ENCODE measurements at regions not wholly inside any gene's neighbourhood (a gene's known extent, or its start where the extent isn't known, plus 50 kb on each side); places are given as distances from the start of the nearest gene placed in this dataset.

- Mint-ChIP-seq H3K4me3 (no peak overlapping the region), H3K36me3 (ENCODE audit: insufficient read depth in 2 of 2) (no peaks in the 10 kb centered on the region), H3K27ac (no peak overlapping the region), H3K27me3 (ENCODE audit: low read depth) (no peaks in the 10 kb centered on the region), H3K9me3 (peaks cover 8 to 14% of the 10 kb centered on the region in 2 donors), H3K4me1 (ENCODE audit: low read depth) (no peaks in the 10 kb centered on the region)
- ATAC-seq (replicated peaks in 1 of 2) (no peak), DNase-seq (no peak)
Observed at GRCh38 chr17:12438212-12438611, 227.5 kb upstream of the MYOCD start.

- no peaks in the 10 kb centered on the region for H3K4me1 Mint-ChIP-seq (ENCODE audit: low read depth)
- no peak overlapping the region for H3K27ac Mint-ChIP-seq
- peaks cover 6 to 14% of the 10 kb centered on the region in 2 donors for H3K9me3 Mint-ChIP-seq
- no peak overlapping the region for H3K4me3 Mint-ChIP-seq
- ATAC-seq (replicated peaks in 1 of 2) (no peak), DNase-seq (no peak)
- no peaks in the 10 kb centered on the region for H3K36me3 Mint-ChIP-seq (ENCODE audit: insufficient read depth in 2 of 2)
- no peaks in the 10 kb centered on the region for H3K27me3 Mint-ChIP-seq (ENCODE audit: low read depth)
Observed at GRCh38 chr17:12438813-12439586, 226.7 kb upstream of the MYOCD start.

- DNase-seq, result no peak
- no peak overlapping the region for H3K4me3 Mint-ChIP-seq
- no peak for ATAC-seq (replicated peaks in 1 of 2)
- H3K4me1 Mint-ChIP-seq (ENCODE audit: low read depth), result no peaks in the 10 kb centered on the region
- no peak overlapping the region for H3K27ac Mint-ChIP-seq
- H3K36me3 Mint-ChIP-seq (ENCODE audit: insufficient read depth in 2 of 2), result no peaks in the 10 kb centered on the region
- H3K27me3 Mint-ChIP-seq (ENCODE audit: low read depth), result no peaks in the 10 kb centered on the region
- peaks cover 5 to 8% of the 10 kb centered on the region in 2 donors for H3K9me3 Mint-ChIP-seq
Observed at GRCh38 chr17:12445331-12445730, 220.4 kb upstream of the MYOCD start.

- H3K4me3 Mint-ChIP-seq, result no peak overlapping the region
- H3K36me3 Mint-ChIP-seq (ENCODE audit: insufficient read depth in 2 of 2), result peaks cover 6 to 9% of the 10 kb centered on the region in 2 donors
- ATAC-seq (replicated peaks in 1 of 2) (no peak), DNase-seq (no peak)
- H3K27ac Mint-ChIP-seq, result no peak overlapping the region
- peaks cover 7% of the 10 kb centered on the region in 2 donors for H3K9me3 Mint-ChIP-seq
- no peaks in the 10 kb centered on the region for H3K27me3 Mint-ChIP-seq (ENCODE audit: low read depth)
- H3K4me1 Mint-ChIP-seq (ENCODE audit: low read depth), result no peaks in the 10 kb centered on the region
Observed at GRCh38 chr17:12457493-12457892, 208.2 kb upstream of the MYOCD start.

- peaks cover 6 to 9% of the 10 kb centered on the region in 2 donors for H3K36me3 Mint-ChIP-seq (ENCODE audit: insufficient read depth in 2 of 2)
- H3K4me1 Mint-ChIP-seq (ENCODE audit: low read depth), result no peaks in the 10 kb centered on the region
- no peak overlapping the region for H3K4me3 Mint-ChIP-seq
- DNase-seq (no peak), ATAC-seq (replicated peaks in 1 of 2) (no peak)
- H3K27me3 Mint-ChIP-seq (ENCODE audit: low read depth), result no peaks in the 10 kb centered on the region
- peaks cover 7 to 10% of the 10 kb centered on the region in 2 donors for H3K9me3 Mint-ChIP-seq
- no peak overlapping the region for H3K27ac Mint-ChIP-seq
Observed at GRCh38 chr17:12459736-12460135, 206.0 kb upstream of the MYOCD start.

GRCh38 chr17:12463102-12463501 lies 202.6 kb upstream of the MYOCD start:
- H3K4me1 Mint-ChIP-seq (ENCODE audit: low read depth), result no peaks in the 10 kb centered on the region
- H3K36me3 Mint-ChIP-seq (ENCODE audit: insufficient read depth in 2 of 2), result no peaks in the 10 kb centered on the region
- no peak overlapping the region for H3K27ac Mint-ChIP-seq
- H3K4me3 Mint-ChIP-seq, result no peak overlapping the region
- no peak for DNase-seq
- no peaks in the 10 kb centered on the region for H3K27me3 Mint-ChIP-seq (ENCODE audit: low read depth)
- peaks cover 0 to 2% of the 10 kb centered on the region in 2 donors for H3K9me3 Mint-ChIP-seq
- ATAC-seq (replicated peaks in 1 of 2), result no peak

GRCh38 chr17:12472252-12473173 lies 193.2 kb upstream of the MYOCD start:
- H3K27me3 Mint-ChIP-seq (ENCODE audit: low read depth), result no peaks in the 10 kb centered on the region
- peaks cover 2 to 6% of the 10 kb centered on the region in 2 donors for H3K9me3 Mint-ChIP-seq
- DNase-seq (no peak), ATAC-seq (replicated peaks in 1 of 2) (no peak)
- no peaks in the 10 kb centered on the region for H3K36me3 Mint-ChIP-seq (ENCODE audit: insufficient read depth in 2 of 2)
- H3K4me1 Mint-ChIP-seq (ENCODE audit: low read depth), result no peaks in the 10 kb centered on the region
- no peak overlapping the region for H3K4me3 Mint-ChIP-seq
- H3K27ac Mint-ChIP-seq, result no peak overlapping the region

GRCh38 chr17:12478311-12478710 lies 187.4 kb upstream of the MYOCD start:
- H3K9me3 Mint-ChIP-seq, result peaks cover 2 to 6% of the 10 kb centered on the region in 2 donors
- peaks cover 0 to 1% of the 10 kb centered on the region in 2 donors for H3K36me3 Mint-ChIP-seq (ENCODE audit: insufficient read depth in 2 of 2)
- ATAC-seq (replicated peaks in 1 of 2) (no peak), DNase-seq (no peak)
- no peaks in the 10 kb centered on the region for H3K27me3 Mint-ChIP-seq (ENCODE audit: low read depth)
- no peak overlapping the region for H3K4me3 Mint-ChIP-seq
- H3K4me1 Mint-ChIP-seq (ENCODE audit: low read depth), result no peaks in the 10 kb centered on the region
- H3K27ac Mint-ChIP-seq, result no peak overlapping the region

- no peak for ATAC-seq (replicated peaks in 1 of 2)
- Mint-ChIP-seq H3K4me1 (ENCODE audit: low read depth) (no peaks in the 10 kb centered on the region), H3K4me3 (no peak overlapping the region), H3K27me3 (ENCODE audit: low read depth) (no peaks in the 10 kb centered on the region), H3K9me3 (peaks cover 0 to 4% of the 10 kb centered on the region in 2 donors), H3K36me3 (ENCODE audit: insufficient read depth in 2 of 2) (no peaks in the 10 kb centered on the region), H3K27ac (no peak overlapping the region)
- DNase-seq, result no peak
Observed at GRCh38 chr17:12485361-12485906, 180.3 kb upstream of the MYOCD start.

- H3K4me3 Mint-ChIP-seq, result no peak overlapping the region
- no peak overlapping the region for H3K27ac Mint-ChIP-seq
- H3K27me3 Mint-ChIP-seq (ENCODE audit: low read depth), result no peaks in the 10 kb centered on the region
- no peak for ATAC-seq (replicated peaks in 1 of 2)
- H3K9me3 Mint-ChIP-seq, result peaks cover 0 to 6% of the 10 kb centered on the region in 2 donors
- H3K4me1 Mint-ChIP-seq (ENCODE audit: low read depth), result no peaks in the 10 kb centered on the region
- H3K36me3 Mint-ChIP-seq (ENCODE audit: insufficient read depth in 2 of 2), result no peaks in the 10 kb centered on the region
- no peak for DNase-seq
Observed at GRCh38 chr17:12489325-12489724, 176.4 kb upstream of the MYOCD start.

- no peaks in the 10 kb centered on the region for H3K27me3 Mint-ChIP-seq (ENCODE audit: low read depth)
- ATAC-seq (replicated peaks in 1 of 2), result no peak
- H3K4me3 Mint-ChIP-seq, result no peak overlapping the region
- H3K4me1 Mint-ChIP-seq (ENCODE audit: low read depth), result no peaks in the 10 kb centered on the region
- DNase-seq, result no peak
- no peaks in the 10 kb centered on the region for H3K36me3 Mint-ChIP-seq (ENCODE audit: insufficient read depth in 2 of 2)
- H3K27ac Mint-ChIP-seq, result no peak overlapping the region
- H3K9me3 Mint-ChIP-seq, result peaks cover 0 to 6% of the 10 kb centered on the region in 2 donors
Observed at GRCh38 chr17:12492450-12492849, 173.2 kb upstream of the MYOCD start.

GRCh38 chr17:12505866-12506265 lies 159.8 kb upstream of the MYOCD start:
- H3K36me3 Mint-ChIP-seq (ENCODE audit: insufficient read depth in 2 of 2), result no peaks in the 10 kb centered on the region
- no peak overlapping the region for H3K4me3 Mint-ChIP-seq
- H3K4me1 Mint-ChIP-seq (ENCODE audit: low read depth), result no peaks in the 10 kb centered on the region
- H3K27ac Mint-ChIP-seq, result no peak overlapping the region
- H3K27me3 Mint-ChIP-seq (ENCODE audit: low read depth), result no peaks in the 10 kb centered on the region
- ATAC-seq (replicated peaks in 1 of 2), result no peak
- no peak for DNase-seq
- peaks cover 4 to 9% of the 10 kb centered on the region in 2 donors for H3K9me3 Mint-ChIP-seq

- Mint-ChIP-seq H3K9me3 (peaks cover 5 to 12% of the 10 kb centered on the region in 2 donors), H3K27me3 (ENCODE audit: low read depth) (no peaks in the 10 kb centered on the region)
- no peak for ATAC-seq (replicated peaks in 1 of 2)
Observed at GRCh38 chr17:12507026-12507595, 158.6 kb upstream of the MYOCD start.

More at GRCh38 chr17:12507026-12507595, 158.6 kb upstream of the MYOCD start:
- DNase-seq, result no peak
- no peaks in the 10 kb centered on the region for H3K4me1 Mint-ChIP-seq (ENCODE audit: low read depth)
- H3K4me3 Mint-ChIP-seq, result no peak overlapping the region
- no peak overlapping the region for H3K27ac Mint-ChIP-seq
- H3K36me3 Mint-ChIP-seq (ENCODE audit: insufficient read depth in 2 of 2), result no peaks in the 10 kb centered on the region
